ENCODE measurements at regions not wholly inside any gene's neighbourhood (a gene's known extent, or its start where the extent isn't known, plus 50 kb on each side); places are given as distances from the start of the nearest gene placed in this dataset.

GRCh38 chr6:148681666-148682065 lies 65.2 kb upstream of the UST start:
- Mint-ChIP-seq H3K27ac (no peak overlapping the region), H3K4me3 (no peak overlapping the region), H3K9me3 (peaks cover 3% of the 10 kb centered on the region; the same call in 1 of the 3 replicates), H3K27me3 (ENCODE audit: insufficient read depth, low read depth, poor library complexity) (peaks cover 2% of the 10 kb centered on the region), H3K4me1 (no peaks in the 10 kb centered on the region), H3K36me3 (ENCODE audit: low read depth) (no peaks in the 10 kb centered on the region)
- H3K4me1 ChIP-seq (ENCODE audit: insufficient read depth): no peaks in the 10 kb centered on the region
- H2AFZ ChIP-seq: no peak overlapping the region
- no peak overlapping the region for H3K27ac ChIP-seq (ENCODE audit: low read depth)
- no peak overlapping the region for H3K4me3 ChIP-seq
- H3F3A ChIP-seq (replicated peaks; ENCODE audit: low read depth): no peaks in the 10 kb centered on the region
- H3K9me2 ChIP-seq (ENCODE audit: insufficient read depth): peaks cover 15% of the 10 kb centered on the region; the same call in 1 of the 2 replicates
- H4K20me1 ChIP-seq (replicated peaks; ENCODE audit: insufficient read depth): no peaks in the 10 kb centered on the region
- H3K4me2 ChIP-seq: no peak overlapping the region
- H3K27me3 ChIP-seq (ENCODE audit: insufficient read depth): no peaks in the 10 kb centered on the region
- DNase-seq (ENCODE audit: low spot score) (no peak), ATAC-seq (no peak)
- TF ChIP-seq ZNF462 (CRISPR knock-in tag; IDR thresholded peaks at IDR 0.05) (no peak), POLR2AphosphoS5 (IDR thresholded peaks at IDR 0.05; ENCODE audit: low read depth) (no peak), CTCF (conservative IDR thresholded peaks at IDR 0.05; ENCODE audit: low read depth in 2 of 2) (no peak), ZNF114 (CRISPR knock-in tag; IDR thresholded peaks at IDR 0.05) (no peak), REST (IDR thresholded peaks at IDR 0.05; ENCODE audit: unreplicated experiment) (no peak), ETS1 (IDR thresholded peaks at IDR 0.05) (no peak), STAT1 (IDR thresholded peaks at IDR 0.05; ENCODE audit: unreplicated experiment) (no peak), NANOG (IDR thresholded peaks at IDR 0.05; ENCODE audit: borderline replicate concordance) (no peak), ZNF331 (CRISPR knock-in tag; IDR thresholded peaks at IDR 0.05; ENCODE audit: low read depth) (no peak), EZH2phosphoT487 (IDR thresholded peaks at IDR 0.05; ENCODE audit: unreplicated experiment) (no peak), EZH2 (IDR thresholded peaks at IDR 0.05; ENCODE audit: low read depth, unreplicated experiment) (no peak)
- no peaks in the 10 kb centered on the region for H3K36me3 ChIP-seq (ENCODE audit: insufficient read depth)
- H3K79me2 ChIP-seq (replicated peaks; ENCODE audit: insufficient read depth): no peaks in the 10 kb centered on the region

Data from GM23338 (cell line).